ENCODE measurements at regions not wholly inside any gene's neighbourhood (a gene's known extent, or its start where the extent isn't known, plus 50 kb on each side); places are given as distances from the start of the nearest gene placed in this dataset.

DNA sequence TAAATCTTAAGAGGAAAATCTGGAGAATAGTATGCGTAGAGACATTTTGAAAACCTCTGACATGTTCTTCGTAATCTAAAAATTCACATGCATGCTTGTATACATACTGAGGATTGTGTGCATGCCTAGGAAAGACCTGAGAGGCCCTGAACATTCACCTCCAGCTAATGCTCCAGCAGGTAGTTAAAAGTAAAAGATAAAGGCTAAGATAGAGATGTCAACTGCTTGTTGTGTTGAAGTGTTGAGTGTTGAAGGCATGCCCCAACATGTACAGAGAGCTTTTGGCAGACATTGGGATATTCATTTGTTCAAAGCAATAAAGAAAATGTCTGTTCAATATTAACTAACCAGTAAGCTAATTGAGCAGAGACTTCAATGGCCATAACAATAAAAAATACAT, 118.6 kb upstream of the SYT1 start:
- Histone ChIP-seq H3K36me3 (no peaks in the 10 kb centered on the region), H4K20me1 (ENCODE audit: low read depth) (no peaks in the 10 kb centered on the region), H3K9ac (no peak overlapping the region), H3K9me3 (ENCODE audit: low read depth) (peaks cover 3% of the 10 kb centered on the region), H2AFZ (replicated peaks) (peak overlapping the region; percentile 61), H3K27me3 (no peaks in the 10 kb centered on the region), H3K4me3 (no peak overlapping the region), H3F3A (ENCODE audit: low read depth) (no peaks in the 10 kb centered on the region), H3K79me2 (ENCODE audit: low read depth) (no peaks in the 10 kb centered on the region), H3K4me1 (no peaks in the 10 kb centered on the region), H3K4me2 (no peak overlapping the region), H3K27ac (no peak overlapping the region)
- no peaks in the 10 kb centered on the region for H3K9me3 Mint-ChIP-seq
- no peaks in the 10 kb centered on the region for H3K27me3 Mint-ChIP-seq (ENCODE audit: insufficient read depth, low read depth)
- no peak for DNase-seq (ENCODE audit: low spot score)
- TF ChIP-seq EZH2 (IDR thresholded peaks at IDR 0.05), result no peak
- H3K4me3 Mint-ChIP-seq, result no peak overlapping the region
- no peak overlapping the region for H3K27ac Mint-ChIP-seq
- H3K36me3 Mint-ChIP-seq, result no peaks in the 10 kb centered on the region
- H3K4me1 Mint-ChIP-seq, result no peaks in the 10 kb centered on the region

DNA sequence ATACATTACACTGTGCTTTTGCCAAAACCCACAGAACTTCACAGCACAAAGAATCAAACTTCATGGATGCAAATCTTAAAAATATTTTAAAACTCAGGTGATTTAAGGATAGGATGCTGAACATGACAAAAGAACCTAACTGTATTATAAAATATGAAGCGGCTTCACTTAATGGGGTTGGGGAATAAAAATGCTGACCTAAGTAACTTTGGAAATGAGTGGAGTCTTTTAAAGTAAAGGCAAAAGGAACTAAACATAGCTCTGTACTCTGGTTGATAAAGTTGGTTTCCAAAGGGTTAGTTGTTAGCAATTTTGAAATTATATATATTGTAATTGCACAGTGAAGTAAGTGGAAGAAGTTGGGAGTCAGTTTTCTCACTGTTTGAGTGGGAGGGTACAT, 111.5 kb upstream of the SYT1 start:
- no peaks in the 10 kb centered on the region for H4K20me1 ChIP-seq (ENCODE audit: low read depth)
- Mint-ChIP-seq H3K9me3 (no peaks in the 10 kb centered on the region), H3K27ac (no peak overlapping the region), H3K4me1 (no peaks in the 10 kb centered on the region), H3K27me3 (ENCODE audit: insufficient read depth, low read depth) (no peaks in the 10 kb centered on the region), H3K36me3 (no peaks in the 10 kb centered on the region), H3K4me3 (no peak overlapping the region)
- H3K4me2 ChIP-seq, result no peak overlapping the region
- no peaks in the 10 kb centered on the region for H3K27me3 ChIP-seq
- no peaks in the 10 kb centered on the region for H3F3A ChIP-seq (ENCODE audit: low read depth)
- no peak overlapping the region for H3K9ac ChIP-seq
- no peaks in the 10 kb centered on the region for H3K36me3 ChIP-seq
- H3K4me1 ChIP-seq, result no peaks in the 10 kb centered on the region
- no peaks in the 10 kb centered on the region for H3K79me2 ChIP-seq (ENCODE audit: low read depth)
- no peak overlapping the region for H2AFZ ChIP-seq (replicated peaks)
- no peak overlapping the region for H3K27ac ChIP-seq
- H3K4me3 ChIP-seq, result no peak overlapping the region
- no peak for DNase-seq (ENCODE audit: low spot score)
- no peaks in the 10 kb centered on the region for H3K9me3 ChIP-seq (ENCODE audit: low read depth)
- TF ChIP-seq EZH2 (IDR thresholded peaks at IDR 0.05) (no peak), EZH2phosphoT487 (IDR thresholded peaks at IDR 0.05) (no peak)
- TF ChIP-seq, protein P1, sequence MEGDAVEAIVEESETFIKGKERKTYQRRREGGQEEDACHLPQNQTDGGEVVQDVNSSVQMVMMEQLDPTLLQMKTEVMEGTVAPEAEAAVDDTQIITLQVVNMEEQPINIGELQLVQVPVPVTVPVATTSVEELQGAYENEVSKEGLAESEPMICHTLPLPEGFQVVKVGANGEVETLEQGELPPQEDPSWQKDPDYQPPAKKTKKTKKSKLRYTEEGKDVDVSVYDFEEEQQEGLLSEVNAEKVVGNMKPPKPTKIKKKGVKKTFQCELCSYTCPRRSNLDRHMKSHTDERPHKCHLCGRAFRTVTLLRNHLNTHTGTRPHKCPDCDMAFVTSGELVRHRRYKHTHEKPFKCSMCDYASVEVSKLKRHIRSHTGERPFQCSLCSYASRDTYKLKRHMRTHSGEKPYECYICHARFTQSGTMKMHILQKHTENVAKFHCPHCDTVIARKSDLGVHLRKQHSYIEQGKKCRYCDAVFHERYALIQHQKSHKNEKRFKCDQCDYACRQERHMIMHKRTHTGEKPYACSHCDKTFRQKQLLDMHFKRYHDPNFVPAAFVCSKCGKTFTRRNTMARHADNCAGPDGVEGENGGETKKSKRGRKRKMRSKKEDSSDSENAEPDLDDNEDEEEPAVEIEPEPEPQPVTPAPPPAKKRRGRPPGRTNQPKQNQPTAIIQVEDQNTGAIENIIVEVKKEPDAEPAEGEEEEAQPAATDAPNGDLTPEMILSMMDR (IDR thresholded peaks at IDR 0.05), result no peak

DNA sequence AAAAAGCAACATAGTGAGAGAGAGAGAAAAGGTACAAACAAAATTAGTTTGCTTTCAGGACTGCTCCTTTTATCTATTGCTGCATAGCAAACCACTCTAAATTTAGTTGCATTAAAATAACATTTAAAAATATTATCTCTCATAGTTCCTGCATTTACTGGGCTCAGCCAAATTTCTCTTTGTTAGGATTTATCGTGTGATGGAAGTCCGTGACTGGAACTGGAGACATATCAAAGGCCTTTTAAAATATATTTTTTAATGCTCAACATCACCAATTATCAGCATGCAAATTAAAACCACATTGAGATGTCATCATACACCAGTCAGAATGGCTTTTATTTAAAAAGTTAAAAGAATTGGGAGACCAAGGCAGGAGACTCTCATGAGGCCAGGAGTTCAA, 107.6 kb upstream of the SYT1 start:
- no peak overlapping the region for H3K27ac Mint-ChIP-seq
- no peaks in the 10 kb centered on the region for H3K79me2 ChIP-seq (ENCODE audit: low read depth)
- H3K9ac ChIP-seq, result no peak overlapping the region
- H3K4me2 ChIP-seq, result no peak overlapping the region
- H3K9me3 Mint-ChIP-seq, result peaks cover 2% of the 10 kb centered on the region
- H3K4me3 Mint-ChIP-seq, result no peak overlapping the region
- H3K4me3 ChIP-seq, result no peak overlapping the region
- H2AFZ ChIP-seq (replicated peaks), result no peak overlapping the region
- H3K27me3 ChIP-seq, result no peaks in the 10 kb centered on the region
- H3K9me3 ChIP-seq (ENCODE audit: low read depth), result no peaks in the 10 kb centered on the region
- no peaks in the 10 kb centered on the region for H4K20me1 ChIP-seq (ENCODE audit: low read depth)
- no peaks in the 10 kb centered on the region for H3K4me1 ChIP-seq
- H3K4me1 Mint-ChIP-seq, result no peaks in the 10 kb centered on the region
- H3F3A ChIP-seq (ENCODE audit: low read depth), result no peaks in the 10 kb centered on the region
- TF ChIP-seq EZH2phosphoT487 (IDR thresholded peaks at IDR 0.05) (no peak), EZH2 (IDR thresholded peaks at IDR 0.05) (no peak)
- TF ChIP-seq, protein P1 (IDR thresholded peaks at IDR 0.05), result no peak
- no peak overlapping the region for H3K27ac ChIP-seq
- DNase-seq (ENCODE audit: low spot score), result no peak
- H3K36me3 Mint-ChIP-seq, result no peaks in the 10 kb centered on the region
- H3K36me3 ChIP-seq, result no peaks in the 10 kb centered on the region
- no peaks in the 10 kb centered on the region for H3K27me3 Mint-ChIP-seq (ENCODE audit: insufficient read depth, low read depth)

DNA sequence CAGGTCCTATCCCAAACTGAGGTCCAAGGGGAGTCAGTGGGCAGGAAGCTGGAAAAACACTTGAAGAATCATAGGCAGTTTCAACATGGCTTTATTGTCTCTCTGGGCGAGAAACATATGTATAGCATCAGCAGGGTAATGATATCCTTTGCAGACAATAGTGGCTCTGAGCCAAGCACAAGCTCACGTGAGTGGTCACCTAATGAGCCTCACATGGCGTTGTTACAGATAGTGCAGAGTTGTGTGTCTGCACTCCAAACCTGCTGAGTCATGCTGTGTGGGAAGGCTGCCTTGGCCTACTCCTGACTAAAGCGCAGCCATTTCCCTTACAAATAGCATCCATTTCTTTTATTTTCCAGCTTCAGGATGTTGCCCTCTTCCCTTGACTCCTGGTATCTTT, 105.2 kb upstream of the SYT1 start:
- Histone ChIP-seq H3F3A (ENCODE audit: low read depth) (no peaks in the 10 kb centered on the region), H3K79me2 (ENCODE audit: low read depth) (no peaks in the 10 kb centered on the region), H4K20me1 (ENCODE audit: low read depth) (no peaks in the 10 kb centered on the region), H3K9me3 (ENCODE audit: low read depth) (no peaks in the 10 kb centered on the region), H3K27me3 (no peaks in the 10 kb centered on the region), H3K36me3 (no peaks in the 10 kb centered on the region), H3K4me3 (no peak overlapping the region), H3K4me1 (no peaks in the 10 kb centered on the region), H3K9ac (no peak overlapping the region), H3K4me2 (no peak overlapping the region), H2AFZ (replicated peaks) (no peak overlapping the region), H3K27ac (no peak overlapping the region)
- TF ChIP-seq, protein P1 (IDR thresholded peaks at IDR 0.05), result no peak
- no peak for TF ChIP-seq EZH2 (IDR thresholded peaks at IDR 0.05)
- TF ChIP-seq EZH2phosphoT487 (IDR thresholded peaks at IDR 0.05), result no peak
- H3K9me3 Mint-ChIP-seq, result peaks cover 2% of the 10 kb centered on the region
- H3K27me3 Mint-ChIP-seq (ENCODE audit: insufficient read depth, low read depth), result no peaks in the 10 kb centered on the region
- no peaks in the 10 kb centered on the region for H3K36me3 Mint-ChIP-seq
- DNase-seq (ENCODE audit: low spot score), result no peak
- H3K4me1 Mint-ChIP-seq, result no peaks in the 10 kb centered on the region
- no peak overlapping the region for H3K4me3 Mint-ChIP-seq
- H3K27ac Mint-ChIP-seq, result no peak overlapping the region

Measured in neural progenitor cell (in vitro differentiated cells).